ENCODE measurements at regions not wholly inside any gene's neighbourhood (a gene's known extent, or its start where the extent isn't known, plus 50 kb on each side); places are given as distances from the start of the nearest gene placed in this dataset.

- DNase-seq = no peak
Observed at GRCh38 chr3:111244760-111245159, 173.1 kb downstream of the NECTIN3 start.

GRCh38 chr3:111246967-111247760 is 175.5 kb downstream of the NECTIN3 start:
- no peak for DNase-seq

- DNase-seq = no peak
Observed at GRCh38 chr3:111248406-111248805, 176.8 kb downstream of the NECTIN3 start.

GRCh38 chr3:111249421-111249820 is 177.8 kb downstream of the NECTIN3 start:
- DNase-seq = no peak

GRCh38 chr3:111252779-111253178 is 181.2 kb downstream of the NECTIN3 start:
- no peak for DNase-seq

- no peak for DNase-seq
Observed at GRCh38 chr3:111253733-111254132, 182.1 kb downstream of the NECTIN3 start.

- no peak for DNase-seq
Observed at GRCh38 chr3:111260878-111261277, 189.3 kb downstream of the NECTIN3 start.

GRCh38 chr3:111269777-111270176 is 198.2 kb downstream of the NECTIN3 start:
- DNase-seq = no peak

- DNase-seq = no peak
Observed at GRCh38 chr3:111277226-111277625, 205.6 kb downstream of the NECTIN3 start.

- DNase-seq = no peak
Observed at GRCh38 chr3:111278959-111279358, 207.3 kb downstream of the NECTIN3 start.

- no peak for DNase-seq
Observed at GRCh38 chr3:111282024-111282423, 210.4 kb downstream of the NECTIN3 start.

GRCh38 chr3:111283165-111283564 is 211.5 kb downstream of the NECTIN3 start:
- DNase-seq = no peak

- DNase-seq = no peak
Observed at GRCh38 chr3:111284503-111285183, 213.0 kb downstream of the NECTIN3 start.

- DNase-seq = no peak
Observed at GRCh38 chr3:111285184-111285538, 213.5 kb downstream of the NECTIN3 start.

GRCh38 chr3:111285694-111286093 is 214.1 kb downstream of the NECTIN3 start:
- DNase-seq = no peak

GRCh38 chr3:111286746-111287145 is 215.1 kb downstream of the NECTIN3 start:
- no peak for DNase-seq

- no peak for DNase-seq
Observed at GRCh38 chr3:111292117-111292516, 220.5 kb downstream of the NECTIN3 start.

GRCh38 chr3:111299192-111299615 is 227.6 kb downstream of the NECTIN3 start:
- no peak for DNase-seq

GRCh38 chr3:111301238-111301798 is 229.7 kb downstream of the NECTIN3 start:
- no peak for DNase-seq

- no peak for DNase-seq
Observed at GRCh38 chr3:111302063-111302462, 230.4 kb downstream of the NECTIN3 start.

- no peak for DNase-seq
Observed at GRCh38 chr3:111303760-111304159, 232.1 kb downstream of the NECTIN3 start.

- DNase-seq = no peak
Observed at GRCh38 chr3:111307676-111308075, 234.3 kb upstream of the CD96 start.

GRCh38 chr3:111311126-111311525 is 230.9 kb upstream of the CD96 start:
- no peak for DNase-seq

Measured in skin of body (tissue), 1 donor.